ENCODE measurements at regions not wholly inside any gene's neighbourhood (a gene's known extent, or its start where the extent isn't known, plus 50 kb on each side); places are given as distances from the start of the nearest gene placed in this dataset.

DNA sequence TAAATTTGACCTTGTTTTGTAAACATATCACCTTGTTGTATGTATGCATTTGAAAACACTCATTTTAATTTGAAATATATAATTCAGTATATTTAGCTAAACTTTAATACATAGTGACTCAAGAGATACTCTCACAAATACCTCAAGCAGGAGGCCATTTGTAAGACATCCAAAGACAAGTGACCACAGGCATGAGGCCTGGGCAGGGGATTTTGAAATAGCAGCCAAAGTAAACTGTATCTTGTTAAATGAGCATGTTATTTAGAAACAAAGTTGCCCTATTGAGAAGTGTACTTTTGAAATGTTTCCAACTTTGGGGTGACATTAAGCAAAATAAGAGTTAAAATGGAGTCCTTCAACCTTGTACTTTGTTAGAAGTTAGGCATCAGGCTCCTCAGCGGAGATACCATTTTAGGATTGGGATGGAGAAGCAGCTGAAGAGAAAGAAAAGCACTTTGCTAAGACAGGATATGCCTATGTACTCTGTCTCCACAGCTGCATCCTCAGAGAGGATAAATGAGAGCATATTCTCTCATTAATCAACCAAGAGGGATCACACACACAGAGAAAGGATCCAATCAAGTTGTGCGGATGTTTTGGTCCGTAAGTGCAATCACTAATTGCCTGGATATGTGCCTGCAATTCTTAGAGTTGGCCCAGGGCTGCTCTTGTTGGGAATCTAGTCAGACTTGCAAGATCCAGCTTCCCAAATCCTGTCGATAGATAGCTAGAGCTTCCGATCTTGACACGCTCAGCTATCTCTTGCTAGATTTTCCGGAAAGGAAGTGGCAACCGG, 157.5 kb upstream of the HAPLN1 start:
- DNase-seq (ENCODE audit: low read depth in 1 of 2, low spot score in 2 of 2): no peak
- H3K23ac ChIP-seq (ENCODE audit: insufficient read length): no peak overlapping the region
- no peak for TF ChIP-seq SIN3A (conservative IDR thresholded peaks at IDR 0.05 in 1 of 2, IDR thresholded peaks at IDR 0.05 in 1 of 2; ENCODE audit: low read depth in 1 of 2, low read length in 2 of 2)
- TF ChIP-seq ASH2L (IDR thresholded peaks at IDR 0.05; ENCODE audit: low read length): no peak
- TF ChIP-seq NRF1 (IDR thresholded peaks at IDR 0.05; ENCODE audit: low read depth, low read length): no peak
- no peak for TF ChIP-seq TAF7 (optimal IDR thresholded peaks at IDR 0.05; ENCODE audit: borderline replicate concordance, low read depth, low read length)
- TF ChIP-seq SUZ12 (IDR thresholded peaks at IDR 0.05; ENCODE audit: low read length): no peak
- TF ChIP-seq JUN (IDR thresholded peaks at IDR 0.05; ENCODE audit: low read depth, low read length): no peak
- no peak for TF ChIP-seq TCF12 (IDR thresholded peaks at IDR 0.05; ENCODE audit: low read depth, low read length)
- no peak for TF ChIP-seq SP1 (IDR thresholded peaks at IDR 0.05; ENCODE audit: low read depth, low read length)
- TF ChIP-seq EGR1 (IDR thresholded peaks at IDR 0.05; ENCODE audit: borderline replicate concordance, low read depth, low read length): no peak
- TF ChIP-seq, protein P1, sequence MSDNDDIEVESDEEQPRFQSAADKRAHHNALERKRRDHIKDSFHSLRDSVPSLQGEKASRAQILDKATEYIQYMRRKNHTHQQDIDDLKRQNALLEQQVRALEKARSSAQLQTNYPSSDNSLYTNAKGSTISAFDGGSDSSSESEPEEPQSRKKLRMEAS (IDR thresholded peaks at IDR 0.05): no peak
- no peak for TF ChIP-seq POLR2A (IDR thresholded peaks at IDR 0.05; ENCODE audit: control extremely low read depth in 1 of 2, low read depth in 2 of 2, low read length in 2 of 2)
- TF ChIP-seq BRCA1 (IDR thresholded peaks at IDR 0.05; ENCODE audit: low read depth, low read length): no peak
- TF ChIP-seq HDAC2 (IDR thresholded peaks at IDR 0.05; ENCODE audit: borderline replicate concordance in 1 of 2, low read depth in 2 of 2, low read length in 2 of 2): no peak

More for the DNA sequence above, 157.5 kb upstream of the HAPLN1 start:
- Histone ChIP-seq H3K4me2 (ENCODE audit: insufficient read depth in 1 of 2, low read depth in 2 of 2, low read length in 2 of 2) (no peak overlapping the region), H3K18ac (ENCODE audit: extremely low read depth, low read length) (no peak overlapping the region), H4K91ac (replicated peaks; ENCODE audit: insufficient read length, low read length) (no peak overlapping the region), H2BK20ac (ENCODE audit: low read length) (no peak overlapping the region), H3K79me2 (ENCODE audit: control insufficient read depth in 1 of 2, insufficient read depth in 2 of 2, low read length in 2 of 2) (no peaks in the 10 kb centered on the region), H4K8ac (ENCODE audit: extremely low read depth, insufficient read depth, low read length) (no peak overlapping the region), H2AK5ac (ENCODE audit: low read depth, low read length) (no peak overlapping the region), H3K4ac (replicated peaks; ENCODE audit: insufficient read length, low read depth, low read length) (no peak overlapping the region), H2BK5ac (ENCODE audit: low read depth, low read length) (no peak overlapping the region), H3K4me1 (replicated peaks in 1 of 4; ENCODE audit: control insufficient read depth in 3 of 4, insufficient read depth in 4 of 4, low read length in 3 of 4) (no peaks in the 10 kb centered on the region), H3K4me3 (ENCODE audit: extremely low read depth in 1 of 4, insufficient read depth in 2 of 4, low read depth in 3 of 4, low read length in 4 of 4) (no peak overlapping the region), H3K23me2 (ENCODE audit: low read depth, low read length) (no peaks in the 10 kb centered on the region), H3K36me3 (ENCODE audit: control insufficient read depth in 2 of 4, insufficient read depth in 4 of 4, low read length in 3 of 4) (no peaks in the 10 kb centered on the region), H3K56ac (replicated peaks; ENCODE audit: insufficient read length, low read depth, low read length) (no peak overlapping the region), H4K5ac (ENCODE audit: insufficient read length, low read depth, low read length) (no peak overlapping the region), H2BK120ac (replicated peaks; ENCODE audit: low read depth, low read length) (no peak overlapping the region), H3K79me1 (ENCODE audit: low read depth, low read length) (no peaks in the 10 kb centered on the region), H3K27me3 (replicated peaks in 1 of 4; ENCODE audit: control insufficient read depth in 3 of 4, extremely low read depth in 1 of 4, insufficient read depth in 3 of 4, low read length in 3 of 4) (no peaks in the 10 kb centered on the region), H3K27ac (ENCODE audit: low read depth, low read length) (no peak overlapping the region), H2AFZ (ENCODE audit: low read length) (no peak overlapping the region), H4K20me1 (replicated peaks in 1 of 2; ENCODE audit: control insufficient read depth in 1 of 2, insufficient read depth in 2 of 2, low read length in 2 of 2) (no peaks in the 10 kb centered on the region), H3K9me3 (ENCODE audit: insufficient read depth in 2 of 2, low read depth in 1 of 2, low read length in 1 of 2) (no peaks in the 10 kb centered on the region), H2BK12ac (ENCODE audit: low read depth, low read length) (no peak overlapping the region), H3K14ac (ENCODE audit: insufficient read length) (no peak overlapping the region), H3K9ac (replicated peaks in 1 of 4; ENCODE audit: extremely low read depth in 1 of 4, low read depth in 3 of 4, low read length in 3 of 4) (no peak overlapping the region), H2BK15ac (ENCODE audit: low read length) (no peak overlapping the region)
- 96% methylated on average over 8 of the region's 8 CpGs; no CpG with 5 or more reads in 1 of the 2 experiments for WGBS, 2 experiments (ENCODE audit: extremely low coverage in 1 of 2, insufficient coverage in 1 of 2, insufficient read length in 1 of 2, insufficient replicate concordance in 2 of 2, low coverage in 1 of 2, low lambda C conversion rate in 2 of 2, missing lambda C conversion rate in 1 of 2)
- POLR2A ChIA-PET (ENCODE audit: partially characterized antibody): no interaction called here
- no peak for FAIRE-seq
- CTCF ChIA-PET (ENCODE audit: partially characterized antibody): no interaction called here
